Breast epithelium (tissue), 4 donors: ENCODE measurements at regions not wholly inside any gene's neighbourhood (a gene's known extent, or its start where the extent isn't known, plus 50 kb on each side); places are given as distances from the start of the nearest gene placed in this dataset.

Source experiments
- DNase-seq, 2 donors: peaks; one replicate each; pipeline ENCODE4 v3.0.0-alpha.2; 2019; ENCODE audit warnings: low spot score in 2 of 2
- H3K27ac ChIP-seq, 2 donors: fragments of 200-600 bp; sonication (generic) in 1 of 2; one replicate each; pipeline ENCODE4 v1.5.1; 2016 to 2019; ENCODE audit warnings: mild to moderate bottlenecking in 1 of 2
- H3K27me3 ChIP-seq, 2 donors: fragments of 200-600 bp; sonication (generic) in 1 of 2; one replicate each; pipeline versions ENCODE4 v1.5.1 to v1.6.0; 2017 to 2019; ENCODE audit warnings: control low read depth in 1 of 2, mild to moderate bottlenecking in 1 of 2
- H3K36me3 ChIP-seq: fragments of 200-600 bp; one replicate; pipeline ENCODE4 v1.5.1; 2019
- H3K4me1 ChIP-seq, 2 donors: fragments of 200-600 bp; sonication (generic); one replicate each; pipeline ENCODE4 v1.5.1; 2016 to 2019; ENCODE audit warnings: control low read depth in 1 of 2
- H3K4me3 ChIP-seq, 3 donors: fragments of 200-600 bp; sonication (generic); 1 replicate in 2 of 3; 2 replicates in 1 of 3; pipeline ENCODE4 v1.5.1; 2016 to 2019; ENCODE audit warnings: mild to moderate bottlenecking in 3 of 3, moderate library complexity in 2 of 3
- H3K9me3 ChIP-seq, 2 donors: fragments of 200-600 bp; sonication (generic) in 1 of 2; one replicate each; pipeline ENCODE4 v1.5.1; 2016 to 2019; ENCODE audit warnings: control low read depth in 1 of 2
- POLR2A ChIP-seq: fragments of 450-650 bp; IDR thresholded peaks from one replicate; pipeline ENCODE4 v1.6.1; 2016; ENCODE audit warnings: antibody characterized with exemption, mild to moderate bottlenecking, moderate library complexity
- POLR2AphosphoS5 ChIP-seq, 3 donors: sonication (generic); formaldehyde crosslinking; IDR thresholded peaks; one replicate each; pipeline ENCODE4 v1.6.1; 2017; ENCODE audit warnings: antibody characterized with exemption in 3 of 3
- intact Hi-C: fragments of 100-400 bp; cut with DNase I; formaldehyde crosslinking; loops from one replicate; pipeline ENCODE4 v1.15.1; 2023; ENCODE audit warnings: low total_unique reads
- TF ChIP-seq, protein P1 (sequence below), 3 donors: fragments of 450-650 bp; IDR thresholded peaks; one replicate each; pipeline ENCODE4 v1.5.1; 2016 to 2017; ENCODE audit warnings: antibody characterized with exemption in 3 of 3, mild to moderate bottlenecking in 3 of 3, moderate library complexity in 3 of 3

DNA sequence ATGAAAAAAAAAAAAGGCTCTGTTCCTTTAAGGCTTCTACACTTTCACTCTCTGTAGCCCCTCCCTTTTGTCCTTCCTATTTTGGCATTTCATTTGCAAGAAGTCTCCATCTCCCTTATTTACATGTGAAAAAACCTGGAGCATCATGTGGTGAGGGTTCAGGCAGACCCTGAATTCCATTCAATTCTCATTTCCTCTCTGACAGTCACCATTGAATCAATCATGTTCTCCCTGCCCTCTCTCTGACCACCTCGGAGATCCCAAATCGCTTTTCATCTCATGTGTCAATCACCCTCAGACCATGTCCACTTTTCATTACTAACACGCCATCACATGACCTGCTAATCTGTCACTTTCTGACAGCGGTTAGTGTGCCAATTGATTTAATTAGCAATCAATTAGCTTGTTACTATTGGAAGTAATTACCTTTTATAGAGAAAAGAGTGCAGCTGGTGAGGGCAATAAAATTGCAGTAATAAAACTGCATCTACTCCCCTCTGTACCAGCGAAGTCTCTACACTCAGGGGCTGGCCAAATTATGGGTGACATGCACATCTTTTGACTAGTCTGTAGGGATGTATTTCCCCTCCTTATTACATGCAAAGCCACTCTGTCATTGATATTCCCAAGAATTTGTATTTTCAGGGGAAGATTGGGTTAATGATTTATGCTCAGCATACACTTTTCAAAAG lies 317.4 kb downstream of the EN1 start:
- intact Hi-C loops = no loop called here
- no peaks in the 10 kb centered on the region for H3K27me3 ChIP-seq

DNA sequence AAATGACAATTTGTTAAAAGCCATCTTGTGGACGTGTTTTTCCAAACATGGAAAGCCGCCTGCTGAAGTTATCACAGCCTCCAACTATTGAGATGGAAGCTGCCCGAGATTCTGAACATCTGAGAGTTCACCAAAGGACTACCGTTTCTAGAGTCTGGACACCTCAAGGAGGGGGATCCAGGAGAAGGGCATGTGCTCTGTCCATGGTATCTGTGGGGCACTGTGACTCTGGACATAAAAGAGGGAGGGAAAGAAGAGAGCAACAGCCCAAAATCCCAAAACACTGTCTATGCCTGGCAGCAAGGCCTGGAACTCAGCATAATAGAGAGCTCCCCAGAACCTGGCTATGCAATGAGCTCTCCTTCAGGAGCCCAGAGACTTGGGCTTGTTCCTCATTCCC lies 319.9 kb downstream of the EN1 start:
- DNase-seq = no peak
- intact Hi-C loops = no loop called here
- Histone ChIP-seq H3K4me1 (no peaks in the 10 kb centered on the region), H3K27me3 (no peaks in the 10 kb centered on the region), H3K36me3 (no peaks in the 10 kb centered on the region), H3K27ac (no peak overlapping the region), H3K9me3 (peaks cover 0 to under 1% of the 10 kb centered on the region in 2 donors), H3K4me3 (no peak overlapping the region)
- TF ChIP-seq, protein P1, sequence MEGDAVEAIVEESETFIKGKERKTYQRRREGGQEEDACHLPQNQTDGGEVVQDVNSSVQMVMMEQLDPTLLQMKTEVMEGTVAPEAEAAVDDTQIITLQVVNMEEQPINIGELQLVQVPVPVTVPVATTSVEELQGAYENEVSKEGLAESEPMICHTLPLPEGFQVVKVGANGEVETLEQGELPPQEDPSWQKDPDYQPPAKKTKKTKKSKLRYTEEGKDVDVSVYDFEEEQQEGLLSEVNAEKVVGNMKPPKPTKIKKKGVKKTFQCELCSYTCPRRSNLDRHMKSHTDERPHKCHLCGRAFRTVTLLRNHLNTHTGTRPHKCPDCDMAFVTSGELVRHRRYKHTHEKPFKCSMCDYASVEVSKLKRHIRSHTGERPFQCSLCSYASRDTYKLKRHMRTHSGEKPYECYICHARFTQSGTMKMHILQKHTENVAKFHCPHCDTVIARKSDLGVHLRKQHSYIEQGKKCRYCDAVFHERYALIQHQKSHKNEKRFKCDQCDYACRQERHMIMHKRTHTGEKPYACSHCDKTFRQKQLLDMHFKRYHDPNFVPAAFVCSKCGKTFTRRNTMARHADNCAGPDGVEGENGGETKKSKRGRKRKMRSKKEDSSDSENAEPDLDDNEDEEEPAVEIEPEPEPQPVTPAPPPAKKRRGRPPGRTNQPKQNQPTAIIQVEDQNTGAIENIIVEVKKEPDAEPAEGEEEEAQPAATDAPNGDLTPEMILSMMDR (IDR thresholded peaks at IDR 0.05) = no peak
- TF ChIP-seq POLR2AphosphoS5 (IDR thresholded peaks at IDR 0.05) (no peak), POLR2A (no peak)

More for the DNA sequence above, 317.4 kb downstream of the EN1 start:
- Histone ChIP-seq H3K4me1 (no peaks in the 10 kb centered on the region), H3K9me3 (no peaks in the 10 kb centered on the region), H3K4me3 (no peak overlapping the region), H3K27ac (no peak overlapping the region), H3K36me3 (no peaks in the 10 kb centered on the region)
- no peak for TF ChIP-seq POLR2A
- no peak for TF ChIP-seq POLR2AphosphoS5 (IDR thresholded peaks at IDR 0.05)
- TF ChIP-seq, protein P1 (IDR thresholded peaks at IDR 0.05) = no peak
- DNase-seq = no peak

DNA sequence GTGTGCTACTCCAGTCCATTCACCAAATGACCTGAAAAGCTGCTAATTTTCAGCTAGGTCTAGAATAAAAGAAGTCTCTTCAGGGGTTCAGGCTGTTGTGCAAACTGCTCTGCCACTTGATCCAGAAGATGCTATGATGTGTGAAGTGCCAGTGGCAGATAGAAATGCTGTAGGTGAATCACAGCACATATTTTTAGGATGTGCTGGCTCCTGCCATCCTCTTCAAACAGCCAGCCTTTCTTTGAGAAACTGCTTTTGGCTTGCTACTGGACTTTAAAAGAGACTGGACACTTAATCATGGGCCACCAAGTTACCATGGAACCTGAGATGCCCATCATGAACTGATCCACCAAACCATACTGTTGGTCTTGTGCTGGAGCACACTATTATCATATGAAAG lies 322.1 kb downstream of the EN1 start:
- H3K4me3 ChIP-seq = no peak overlapping the region
- H3K36me3 ChIP-seq = no peaks in the 10 kb centered on the region
- intact Hi-C loops = no loop called here
- no peak overlapping the region for H3K27ac ChIP-seq
- H3K9me3 ChIP-seq = peaks cover 12 to 13% of the 10 kb centered on the region in 2 donors
- DNase-seq = no peak
- H3K27me3 ChIP-seq = no peaks in the 10 kb centered on the region
- no peak for TF ChIP-seq POLR2A
- TF ChIP-seq, protein P1 (IDR thresholded peaks at IDR 0.05) = no peak
- TF ChIP-seq POLR2AphosphoS5 (IDR thresholded peaks at IDR 0.05) = no peak
- H3K4me1 ChIP-seq = no peaks in the 10 kb centered on the region

DNA sequence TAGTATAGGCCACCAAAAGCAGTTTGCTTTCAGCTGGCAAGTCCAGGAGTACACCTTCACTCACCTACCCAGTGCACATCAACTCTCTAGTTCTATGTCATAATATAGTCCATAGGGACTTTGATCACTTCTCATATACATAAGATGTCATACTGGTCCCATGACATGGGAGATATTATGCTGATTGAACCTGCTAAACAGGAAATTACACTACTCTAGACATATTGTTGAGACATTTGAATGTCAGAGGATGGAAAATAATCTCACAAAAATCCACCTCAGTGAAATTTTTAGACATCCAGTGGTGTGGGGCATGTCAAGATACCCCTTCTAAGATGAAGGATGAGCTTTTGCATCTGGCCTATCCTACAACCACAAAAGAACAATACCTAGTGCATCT lies 322.5 kb downstream of the EN1 start:
- H3K9me3 ChIP-seq = peaks cover 12 to 17% of the 10 kb centered on the region in 2 donors
- H3K4me3 ChIP-seq = no peak overlapping the region
- no peak for TF ChIP-seq POLR2AphosphoS5 (IDR thresholded peaks at IDR 0.05)
- TF ChIP-seq, protein P1 (IDR thresholded peaks at IDR 0.05) = no peak
- TF ChIP-seq POLR2A = no peak
- H3K4me1 ChIP-seq = no peaks in the 10 kb centered on the region
- H3K27me3 ChIP-seq = no peaks in the 10 kb centered on the region
- intact Hi-C loops = no loop called here
- no peaks in the 10 kb centered on the region for H3K36me3 ChIP-seq
- no peak for DNase-seq
- H3K27ac ChIP-seq = no peak overlapping the region

DNA sequence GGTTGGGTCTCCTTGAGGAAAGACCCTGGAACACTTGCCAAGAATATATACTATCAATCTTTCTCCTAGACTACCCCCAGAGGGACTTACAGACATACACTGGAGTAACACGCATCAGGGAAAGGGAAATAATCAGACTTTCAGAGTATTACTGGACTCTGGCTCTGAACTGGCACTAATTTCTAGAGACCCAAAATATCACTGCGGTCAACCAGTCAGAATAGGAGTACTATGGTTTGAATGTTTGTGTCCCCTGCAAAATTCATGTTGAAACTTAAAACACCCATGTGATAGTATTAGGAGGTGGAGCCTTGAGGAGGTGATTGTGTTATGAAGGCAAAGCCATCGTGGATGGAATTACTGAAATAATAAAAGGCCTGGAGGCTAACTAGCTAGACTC lies 323.7 kb downstream of the EN1 start:
- H3K4me3 ChIP-seq = no peak overlapping the region
- H3K36me3 ChIP-seq = no peaks in the 10 kb centered on the region
- no peak for DNase-seq
- intact Hi-C loops = no loop called here
- TF ChIP-seq POLR2A (no peak), POLR2AphosphoS5 (IDR thresholded peaks at IDR 0.05) (no peak)
- TF ChIP-seq, protein P1 (IDR thresholded peaks at IDR 0.05) = no peak
- no peak overlapping the region for H3K27ac ChIP-seq
- no peaks in the 10 kb centered on the region for H3K4me1 ChIP-seq
- H3K27me3 ChIP-seq = no peaks in the 10 kb centered on the region
- peaks cover 12 to 21% of the 10 kb centered on the region in 2 donors for H3K9me3 ChIP-seq
